HL-60 (cell line): ENCODE measurements at regions not wholly inside any gene's neighbourhood (a gene's known extent, or its start where the extent isn't known, plus 50 kb on each side); places are given as distances from the start of the nearest gene placed in this dataset.

Source experiments
- CTCF ChIP-seq: IDR thresholded peaks from one replicate; pipeline ENCODE4 v1.5.1; 2011; ENCODE audit warnings: low read length, control low read depth, inconsistent platforms; ENCODE audit not compliant: insufficient read depth
- POLR2AphosphoS5 ChIP-seq: IDR thresholded peaks from 2 replicates; pipeline ENCODE4 v1.6.1; 2012; ENCODE audit warnings: low read depth

DNA sequence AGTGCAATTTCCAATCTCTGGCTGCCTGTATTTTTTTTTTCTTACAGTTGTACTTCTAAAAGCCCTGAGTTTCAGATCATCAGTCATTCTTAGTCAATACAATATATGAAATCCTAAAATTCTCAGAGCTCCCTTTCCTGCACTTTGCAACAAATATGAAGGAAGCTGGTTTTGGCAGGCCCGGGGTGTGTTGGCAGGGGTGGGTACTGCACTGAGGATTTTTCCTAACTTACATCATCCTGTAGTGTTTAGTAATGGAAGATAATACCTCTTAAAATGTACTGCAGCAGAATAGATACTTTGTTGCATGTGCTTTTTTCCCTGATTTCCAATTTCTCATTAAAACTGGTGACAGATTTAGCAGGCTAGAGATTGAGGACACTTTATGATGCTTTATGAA is 374.6 kb downstream of the PTH2R start:
- TF ChIP-seq CTCF (no peak), POLR2AphosphoS5 (no peak)
